H9 (cell line): ENCODE measurements at regions not wholly inside any gene's neighbourhood (a gene's known extent, or its start where the extent isn't known, plus 50 kb on each side); places are given as distances from the start of the nearest gene placed in this dataset.

ENCODE experiments used
- DNase-seq: peaks from one replicate; pipeline ENCODE4 v3.0.0-alpha.2; 2017
- H2AFZ ChIP-seq: one replicate; pipeline ENCODE4 v1.6.1; 2013; ENCODE audit warnings: mild to moderate bottlenecking, low read length, control low read depth, moderate library complexity
- H2AK5ac ChIP-seq: 2 replicates; pipeline ENCODE4 v1.6.1; 2013; ENCODE audit warnings: low read length, control low read depth, mixed read lengths; ENCODE audit not compliant: insufficient read length
- H2BK120ac ChIP-seq: one replicate; pipeline ENCODE4 v1.6.1; 2013; ENCODE audit warnings: low read depth, mild to moderate bottlenecking, low read length, control low read depth, inconsistent platforms; ENCODE audit not compliant: poor library complexity, severe bottlenecking
- H2BK12ac ChIP-seq: 2 replicates; pipeline ENCODE4 v1.6.1; 2013; ENCODE audit warnings: low read length, control low read depth, mixed read lengths, low read depth; ENCODE audit not compliant: insufficient read length
- H2BK15ac ChIP-seq: 2 replicates; pipeline ENCODE4 v1.6.1; 2013; ENCODE audit warnings: low read depth, low read length, control low read depth
- H2BK20ac ChIP-seq: one replicate; pipeline ENCODE4 v1.6.1; 2013; ENCODE audit warnings: low read depth, mild to moderate bottlenecking, low read length, control low read depth, inconsistent platforms; ENCODE audit not compliant: poor library complexity, severe bottlenecking
- H2BK5ac ChIP-seq: 2 replicates; pipeline ENCODE4 v1.6.1; 2013; ENCODE audit warnings: low read length, control low read depth, mixed read lengths; ENCODE audit not compliant: insufficient read length
- H3K14ac ChIP-seq: 2 replicates; pipeline ENCODE4 v1.6.1; 2013; ENCODE audit warnings: low read length, control low read depth; ENCODE audit not compliant: insufficient read depth
- H3K18ac ChIP-seq: 2 replicates; pipeline ENCODE4 v1.6.1; 2013; ENCODE audit warnings: low read depth, mild to moderate bottlenecking, mixed read lengths, low read length, control low read depth; ENCODE audit not compliant: insufficient read length
- H3K23ac ChIP-seq: 2 replicates; pipeline ENCODE4 v1.6.1; 2013; ENCODE audit warnings: low read length, control low read depth, mixed read lengths, low read depth; ENCODE audit not compliant: insufficient read length
- H3K23me2 ChIP-seq: 2 replicates; pipeline ENCODE4 v1.6.1; 2013; ENCODE audit warnings: low read depth, mild to moderate bottlenecking, mixed read lengths, low read length, control low read depth; ENCODE audit not compliant: insufficient read length, poor library complexity, severe bottlenecking
- H3K27ac ChIP-seq: 2 replicates; pipeline ENCODE4 v1.5.1; 2013; ENCODE audit warnings: low read length, control low read depth, mixed read lengths, low read depth; ENCODE audit not compliant: insufficient read length
- H3K27me3 ChIP-seq: 2 replicates; pipeline ENCODE4 v1.6.1; 2013; ENCODE audit warnings: low read length, control low read depth, inconsistent platforms; ENCODE audit not compliant: insufficient read depth
- H3K4ac ChIP-seq: 2 replicates; pipeline ENCODE4 v1.6.1; 2013; ENCODE audit warnings: low read depth, mild to moderate bottlenecking, control low read depth, inconsistent platforms, low read length, moderate library complexity
- H3K4me1 ChIP-seq: 2 replicates; pipeline ENCODE4 v1.6.1; 2013; ENCODE audit warnings: low read length, control low read depth, inconsistent platforms; ENCODE audit not compliant: insufficient read depth
- H3K4me2 ChIP-seq: 2 replicates; pipeline ENCODE4 v1.6.1; 2013; ENCODE audit warnings: low read length, control low read depth, mixed read lengths; ENCODE audit not compliant: insufficient read length, insufficient read depth
- H3K56ac ChIP-seq: 2 replicates; pipeline ENCODE4 v1.6.1; 2013; ENCODE audit warnings: low read depth, mild to moderate bottlenecking, mixed read lengths, low read length, control low read depth; ENCODE audit not compliant: insufficient read length
- H3K79me1 ChIP-seq: 2 replicates; pipeline ENCODE4 v1.6.1; 2013; ENCODE audit warnings: low read depth, mild to moderate bottlenecking, moderate library complexity, low read length, control low read depth, inconsistent platforms; ENCODE audit not compliant: insufficient read depth, poor library complexity, severe bottlenecking
- H3K79me2 ChIP-seq: 2 replicates; pipeline ENCODE4 v1.6.1; 2013; ENCODE audit warnings: low read length, control low read depth, inconsistent platforms; ENCODE audit not compliant: insufficient read depth
- H3K9ac ChIP-seq: 2 replicates; pipeline ENCODE4 v1.6.1; 2013; ENCODE audit warnings: low read length, control low read depth, mixed read lengths; ENCODE audit not compliant: insufficient read length; ENCODE audit errors: extremely low read depth
- H3K9me3 ChIP-seq: one replicate; pipeline ENCODE4 v1.6.1; 2013; ENCODE audit warnings: low read depth, low read length, inconsistent platforms; ENCODE audit not compliant: control insufficient read depth
- H3T11ph ChIP-seq: one replicate; pipeline ENCODE4 v1.6.1; 2013; ENCODE audit warnings: mild to moderate bottlenecking, low read length, control low read depth, inconsistent platforms
- H4K20me1 ChIP-seq: one replicate; pipeline ENCODE4 v1.6.1; 2013; ENCODE audit not compliant: control insufficient read depth, insufficient read length, insufficient read depth
- H4K5ac ChIP-seq: 2 replicates; pipeline ENCODE4 v1.6.1; 2013; ENCODE audit warnings: low read depth, mild to moderate bottlenecking, mixed read lengths, low read length, control low read depth; ENCODE audit not compliant: insufficient read length
- H4K8ac ChIP-seq: replicated peaks from 2 replicates; pipeline ENCODE4 v1.6.1; 2013; ENCODE audit warnings: low read length, control low read depth, mixed read lengths, low read depth; ENCODE audit not compliant: insufficient read length
- H4K91ac ChIP-seq: 2 replicates; pipeline ENCODE4 v1.6.1; 2013; ENCODE audit warnings: low read depth, mild to moderate bottlenecking, moderate library complexity, mixed read lengths, low read length, control low read depth; ENCODE audit not compliant: insufficient read length
- H3K27ac Mint-ChIP-seq, 3 experiments: 2 replicates in 2 of 3; 3 replicates in 1 of 3; pipeline ENCODE4 v1.8.0; 2020 to 2021; ENCODE audit warnings: mixed read lengths in 3 of 3, mild to moderate bottlenecking in 1 of 3, moderate library complexity in 1 of 3
- H3K27me3 Mint-ChIP-seq: 2 replicates; pipeline ENCODE4 v1.8.0; 2021; ENCODE audit warnings: low read depth, mild to moderate bottlenecking, moderate library complexity, mixed read lengths
- H3K36me3 Mint-ChIP-seq, 3 experiments: 2 replicates in 2 of 3; 3 replicates in 1 of 3; pipeline ENCODE4 v1.8.0; 2020 to 2021; ENCODE audit warnings: low read depth in 3 of 3, mixed read lengths in 3 of 3; ENCODE audit not compliant: insufficient read depth in 1 of 3
- H3K4me1 Mint-ChIP-seq, 2 experiments: 2 replicates each; pipeline ENCODE4 v1.8.0; 2020; ENCODE audit warnings: mixed read lengths in 2 of 2
- H3K4me3 Mint-ChIP-seq, 2 experiments: 2 replicates in 1 of 2; 3 replicates in 1 of 2; pipeline ENCODE4 v1.8.0; 2020 to 2021; ENCODE audit warnings: mild to moderate bottlenecking in 2 of 2, mixed read lengths in 2 of 2, moderate library complexity in 1 of 2
- H3K9me3 Mint-ChIP-seq, 2 experiments: 2 replicates in 1 of 2; 3 replicates in 1 of 2; pipeline ENCODE4 v1.8.0; 2020; ENCODE audit warnings: mild to moderate bottlenecking in 2 of 2, mixed read lengths in 2 of 2, moderate library complexity in 1 of 2
- WGBS: extraction: QIAGEN DNeasy Blood & Tissue Kit; methylation state at CpG from one replicate; pipeline ENCODE4 v1.1.7; 2013; ENCODE audit warnings: missing lambda C conversion rate, low lambda C conversion rate, mixed read lengths; ENCODE audit not compliant: insufficient read length; ENCODE audit errors: extremely low coverage; 5-methylcytosine and 5-hydroxymethylcytosine counted together
- TF ChIP-seq, protein P1 (sequence below): fragments of 200-600 bp; sonication (generic); conservative IDR thresholded peaks from 3 replicates; pipeline ENCODE4 v1.8.0; 2021; ENCODE audit warnings: antibody characterized with exemption, mild to moderate bottlenecking

DNA sequence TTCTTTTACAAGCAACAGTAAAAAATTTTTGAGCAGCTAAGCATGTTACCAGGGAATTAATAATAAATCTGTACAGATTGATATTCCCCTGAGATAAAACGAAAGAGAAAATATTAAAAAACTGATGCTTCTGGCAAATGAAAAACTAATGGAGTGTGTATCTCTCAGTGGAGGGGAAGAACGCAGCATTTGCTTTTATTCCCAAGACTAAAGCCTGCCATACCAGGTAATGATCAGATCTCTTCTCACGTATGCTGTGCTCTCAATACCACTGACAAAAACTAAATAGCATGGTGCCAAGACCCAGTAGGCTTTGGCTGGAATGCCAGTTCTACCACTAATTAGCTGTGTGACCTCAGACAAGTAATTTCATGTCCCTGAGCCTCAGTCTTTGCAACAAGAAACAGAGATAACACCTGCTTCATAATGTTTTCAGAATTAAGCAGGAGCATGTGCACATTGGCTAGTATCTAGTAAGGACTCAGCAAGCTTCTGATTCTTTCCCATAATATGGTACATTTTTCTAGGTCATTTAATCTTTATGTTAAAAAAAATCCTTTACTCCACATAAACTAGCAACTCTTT, 179.6 kb downstream of the CENPC start:
- H3T11ph ChIP-seq = no peak overlapping the region
- no peak overlapping the region for H2BK120ac ChIP-seq
- H3K14ac ChIP-seq = no peak overlapping the region
- no peaks in the 10 kb centered on the region for H3K23me2 ChIP-seq
- H4K5ac ChIP-seq = no peak overlapping the region
- no peak overlapping the region for H3K4ac ChIP-seq
- H3K9ac ChIP-seq = no peak overlapping the region
- Mint-ChIP-seq H3K4me3 (no peak overlapping the region), H3K9me3 (no peaks in the 10 kb centered on the region), H3K36me3 (no peaks in the 10 kb centered on the region; a peak in 1 of 7 replicates), H3K27ac (no peak overlapping the region), H3K27me3 (no peaks in the 10 kb centered on the region), H3K4me1 (peaks cover 5 to 8% of the 10 kb centered on the region in 2 experiments)
- no peak for DNase-seq
- no peaks in the 10 kb centered on the region for H3K79me1 ChIP-seq
- H4K8ac ChIP-seq = no peak overlapping the region
- H2BK15ac ChIP-seq = no peak overlapping the region
- no peak overlapping the region for H2BK5ac ChIP-seq
- H3K4me1 ChIP-seq = no peaks in the 10 kb centered on the region
- no peak overlapping the region for H3K56ac ChIP-seq
- no peak overlapping the region for H4K91ac ChIP-seq
- H4K20me1 ChIP-seq = no peaks in the 10 kb centered on the region
- H2AK5ac ChIP-seq = no peak overlapping the region
- H3K23ac ChIP-seq = no peak overlapping the region
- H2BK20ac ChIP-seq = no peak overlapping the region
- no peak overlapping the region for H3K27ac ChIP-seq
- TF ChIP-seq, protein P1, sequence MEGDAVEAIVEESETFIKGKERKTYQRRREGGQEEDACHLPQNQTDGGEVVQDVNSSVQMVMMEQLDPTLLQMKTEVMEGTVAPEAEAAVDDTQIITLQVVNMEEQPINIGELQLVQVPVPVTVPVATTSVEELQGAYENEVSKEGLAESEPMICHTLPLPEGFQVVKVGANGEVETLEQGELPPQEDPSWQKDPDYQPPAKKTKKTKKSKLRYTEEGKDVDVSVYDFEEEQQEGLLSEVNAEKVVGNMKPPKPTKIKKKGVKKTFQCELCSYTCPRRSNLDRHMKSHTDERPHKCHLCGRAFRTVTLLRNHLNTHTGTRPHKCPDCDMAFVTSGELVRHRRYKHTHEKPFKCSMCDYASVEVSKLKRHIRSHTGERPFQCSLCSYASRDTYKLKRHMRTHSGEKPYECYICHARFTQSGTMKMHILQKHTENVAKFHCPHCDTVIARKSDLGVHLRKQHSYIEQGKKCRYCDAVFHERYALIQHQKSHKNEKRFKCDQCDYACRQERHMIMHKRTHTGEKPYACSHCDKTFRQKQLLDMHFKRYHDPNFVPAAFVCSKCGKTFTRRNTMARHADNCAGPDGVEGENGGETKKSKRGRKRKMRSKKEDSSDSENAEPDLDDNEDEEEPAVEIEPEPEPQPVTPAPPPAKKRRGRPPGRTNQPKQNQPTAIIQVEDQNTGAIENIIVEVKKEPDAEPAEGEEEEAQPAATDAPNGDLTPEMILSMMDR = no peak
- H3K27me3 ChIP-seq = no peaks in the 10 kb centered on the region
- no peak overlapping the region for H2BK12ac ChIP-seq
- no peak overlapping the region for H2AFZ ChIP-seq
- no peaks in the 10 kb centered on the region for H3K9me3 ChIP-seq
- H3K18ac ChIP-seq = no peak overlapping the region
- WGBS = no CpG with 5 or more reads among the region's 3 CpGs
- no peak overlapping the region for H3K4me2 ChIP-seq
- no peaks in the 10 kb centered on the region for H3K79me2 ChIP-seq
